ENCODE measurements at regions not wholly inside any gene's neighbourhood (a gene's known extent, or its start where the extent isn't known, plus 50 kb on each side); places are given as distances from the start of the nearest gene placed in this dataset.

GRCh38 chr2:164257742-164258141 lies 363.5 kb downstream of the GRB14 start:
- Histone ChIP-seq H3K9me2 (peaks cover 4% of the 10 kb centered on the region; the same call in 1 of the 2 replicates), H3K4me1 (ENCODE audit: control insufficient read depth in 1 of 2, insufficient read depth in 2 of 2, low read depth in 1 of 2, low read length in 1 of 2) (no peaks in the 10 kb centered on the region; a peak in 2 of 4 replicates), H4K20me1 (ENCODE audit: insufficient read depth) (no peaks in the 10 kb centered on the region), H3K4me2 (no peak overlapping the region), H3K9ac (no peak overlapping the region), H3K79me2 (ENCODE audit: insufficient read depth) (no peaks in the 10 kb centered on the region), H3K27me3 (ENCODE audit: insufficient read depth) (no peaks in the 10 kb centered on the region), H3K9me3 (no peaks in the 10 kb centered on the region), H2AFZ (ENCODE audit: low read depth) (no peak overlapping the region), H3K4me3 (ENCODE audit: low read depth in 2 of 2, low read length in 1 of 2) (no peak overlapping the region), H3K36me3 (replicated peaks in 1 of 2; ENCODE audit: control insufficient read depth in 1 of 2, insufficient read depth in 2 of 2, low read length in 1 of 2) (no peaks in the 10 kb centered on the region), H3F3A (replicated peaks; ENCODE audit: insufficient read depth) (no peaks in the 10 kb centered on the region), H3K27ac (ENCODE audit: low read depth in 2 of 2, low read length in 1 of 2) (no peak overlapping the region)
- no peak for DNase-seq
- ChIA-PET POLR2A (no interaction called here), CTCF (interaction anchor here (1.2 kb wide), 1 partner anchor 27 kb away, joined by 3 read pairs; no protein-coding TSS in a partner anchor)
- 39% methylated on average over 3 of the region's 3 CpGs for WGBS (ENCODE audit: low lambda C conversion rate)
- TF ChIP-seq MAX (IDR thresholded peaks at IDR 0.05; ENCODE audit: low read depth) (no peak), USF2 (IDR thresholded peaks at IDR 0.05; ENCODE audit: borderline replicate concordance, low read depth, low read length) (no peak), RAD21 (IDR thresholded peaks at IDR 0.05; ENCODE audit: low read length) (no peak), TEAD4 (IDR thresholded peaks at IDR 0.05; ENCODE audit: borderline replicate concordance, insufficient read depth) (no peak), SIN3A (IDR thresholded peaks at IDR 0.05; ENCODE audit: borderline replicate concordance, low read depth, low read length) (no peak), YY1 (IDR thresholded peaks at IDR 0.05; ENCODE audit: low read depth) (no peak), CTCF (IDR thresholded peaks at IDR 0.05) (no peak), FOSL2 (IDR thresholded peaks at IDR 0.05; ENCODE audit: borderline replicate concordance, low read depth) (no peak), RCOR1 (IDR thresholded peaks at IDR 0.05; ENCODE audit: low read length) (no peak), FOXM1 (IDR thresholded peaks at IDR 0.05; ENCODE audit: low read depth) (no peak), RFX5 (IDR thresholded peaks at IDR 0.05; ENCODE audit: low read length) (no peak), EP300 (IDR thresholded peaks at IDR 0.05; ENCODE audit: borderline replicate concordance in 1 of 2, low read depth in 1 of 2, low read length in 1 of 2) (no peak), TAF1 (IDR thresholded peaks at IDR 0.05; ENCODE audit: borderline replicate concordance, low read depth, low read length) (no peak), MEF2A (IDR thresholded peaks at IDR 0.05; ENCODE audit: borderline replicate concordance, low read depth) (no peak), NRF1 (IDR thresholded peaks at IDR 0.05; ENCODE audit: low read depth, low read length) (no peak), PBX3 (IDR thresholded peaks at IDR 0.05) (no peak), GATA2 (CRISPR knock-in tag; IDR thresholded peaks at IDR 0.05) (no peak), JUND (IDR thresholded peaks at IDR 0.05) (no peak), TCF12 (IDR thresholded peaks at IDR 0.05) (no peak), REST (IDR thresholded peaks at IDR 0.05; ENCODE audit: low read depth, low read length) (no peak)

Measured in SK-N-SH (cell line).